DND-41 (cell line): ENCODE measurements at regions not wholly inside any gene's neighbourhood (a gene's known extent, or its start where the extent isn't known, plus 50 kb on each side); places are given as distances from the start of the nearest gene placed in this dataset.

Experiments used
- ATAC-seq: fragments of 200-7000 bp; cut with Tn5 transposase; 3 replicates; pipeline ENCODE4 v1.9.1; 2021; ENCODE audit warnings: low read depth; ENCODE audit not compliant: insufficient read depth
- DNase-seq: peaks from one replicate; pipeline ENCODE4 v3.0.0-alpha.2; 2020
- H2AFZ ChIP-seq: 2 replicates; pipeline ENCODE4 v1.6.0; 2012; ENCODE audit warnings: low read depth, low read length
- H3K27ac ChIP-seq: 2 replicates; pipeline ENCODE4 v1.5.1; 2012; ENCODE audit warnings: low read length, inconsistent platforms
- H3K27me3 ChIP-seq: fragments of 200-600 bp; sonication (generic); 2 replicates; pipeline ENCODE4 v1.6.0; 2012; ENCODE audit warnings: low read length, mild to moderate bottlenecking, inconsistent platforms; ENCODE audit not compliant: insufficient read depth, poor library complexity
- H3K36me3 ChIP-seq: 2 replicates; pipeline ENCODE4 v1.5.1; 2012; ENCODE audit warnings: low read length, inconsistent platforms; ENCODE audit not compliant: insufficient read depth
- H3K4me1 ChIP-seq: 2 replicates; pipeline ENCODE4 v1.5.1; 2012; ENCODE audit warnings: mild to moderate bottlenecking, low read length; ENCODE audit not compliant: insufficient read depth
- H3K4me2 ChIP-seq: 2 replicates; pipeline ENCODE4 v1.6.0; 2012; ENCODE audit warnings: mild to moderate bottlenecking, moderate library complexity, low read length, inconsistent platforms; ENCODE audit not compliant: insufficient read depth
- H3K4me3 ChIP-seq, 2 experiments: fragments of 200-600 bp in 1 of 2; shearing (Covaris generic) in 1 of 2; 2 replicates each; pipeline ENCODE4 v1.5.1; 2012 to 2016; ENCODE audit warnings: inconsistent platforms in 2 of 2, low read length in 2 of 2, mild to moderate bottlenecking in 2 of 2, low read depth in 1 of 2, moderate library complexity in 1 of 2
- H3K79me2 ChIP-seq: 2 replicates; pipeline ENCODE4 v1.6.0; 2012; ENCODE audit warnings: low read length, inconsistent platforms; ENCODE audit not compliant: insufficient read depth
- H3K9ac ChIP-seq: 2 replicates; pipeline ENCODE4 v1.6.0; 2012; ENCODE audit warnings: low read depth, mild to moderate bottlenecking, inconsistent platforms, low read length, moderate library complexity
- H3K9me3 ChIP-seq: 2 replicates; pipeline ENCODE4 v1.5.1; 2012; ENCODE audit warnings: low read length, moderate library complexity, mild to moderate bottlenecking, inconsistent platforms; ENCODE audit not compliant: insufficient read depth, severe bottlenecking
- H4K20me1 ChIP-seq: 2 replicates; pipeline ENCODE4 v1.6.0; 2012; ENCODE audit warnings: low read length; ENCODE audit not compliant: insufficient read depth
- EZH2 ChIP-seq: IDR thresholded peaks from 3 replicates; pipeline ENCODE4 v1.6.1; 2012; ENCODE audit warnings: borderline replicate concordance, low read depth, mild to moderate bottlenecking, moderate library complexity, low read length, inconsistent platforms; ENCODE audit not compliant: severe bottlenecking
- TF ChIP-seq, protein P1 (sequence below): IDR thresholded peaks from 2 replicates; pipeline ENCODE4 v1.5.1; 2012; ENCODE audit warnings: borderline replicate concordance, low read length, moderate library complexity, mild to moderate bottlenecking; ENCODE audit not compliant: poor library complexity, severe bottlenecking; ENCODE audit errors: extremely low read depth

DNA sequence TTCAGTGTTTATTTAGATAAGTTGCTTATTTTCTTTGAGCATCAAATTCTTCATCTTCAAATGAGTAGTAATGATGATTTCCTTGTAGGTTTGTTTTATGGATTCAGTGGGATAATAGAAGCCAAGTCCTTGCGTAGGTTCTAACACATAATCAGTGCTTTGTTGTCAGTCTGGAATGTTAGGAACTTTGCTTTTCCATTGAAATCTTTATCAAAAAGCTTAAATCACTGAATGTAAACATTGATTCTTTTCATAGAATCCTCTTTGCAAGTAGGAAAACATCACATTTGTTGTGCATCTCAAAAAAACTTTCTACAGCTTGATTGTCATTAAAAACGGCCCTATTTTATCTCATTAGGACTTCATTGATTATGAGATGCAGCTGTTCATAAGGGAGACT is 490.3 kb upstream of the GOT2 start:
- no peak for DNase-seq
- H3K79me2 ChIP-seq: no peaks in the 10 kb centered on the region
- no peak overlapping the region for H3K27ac ChIP-seq
- H3K4me3 ChIP-seq: no peak overlapping the region
- no peaks in the 10 kb centered on the region for H4K20me1 ChIP-seq
- ATAC-seq: no peak
- TF ChIP-seq, protein P1, sequence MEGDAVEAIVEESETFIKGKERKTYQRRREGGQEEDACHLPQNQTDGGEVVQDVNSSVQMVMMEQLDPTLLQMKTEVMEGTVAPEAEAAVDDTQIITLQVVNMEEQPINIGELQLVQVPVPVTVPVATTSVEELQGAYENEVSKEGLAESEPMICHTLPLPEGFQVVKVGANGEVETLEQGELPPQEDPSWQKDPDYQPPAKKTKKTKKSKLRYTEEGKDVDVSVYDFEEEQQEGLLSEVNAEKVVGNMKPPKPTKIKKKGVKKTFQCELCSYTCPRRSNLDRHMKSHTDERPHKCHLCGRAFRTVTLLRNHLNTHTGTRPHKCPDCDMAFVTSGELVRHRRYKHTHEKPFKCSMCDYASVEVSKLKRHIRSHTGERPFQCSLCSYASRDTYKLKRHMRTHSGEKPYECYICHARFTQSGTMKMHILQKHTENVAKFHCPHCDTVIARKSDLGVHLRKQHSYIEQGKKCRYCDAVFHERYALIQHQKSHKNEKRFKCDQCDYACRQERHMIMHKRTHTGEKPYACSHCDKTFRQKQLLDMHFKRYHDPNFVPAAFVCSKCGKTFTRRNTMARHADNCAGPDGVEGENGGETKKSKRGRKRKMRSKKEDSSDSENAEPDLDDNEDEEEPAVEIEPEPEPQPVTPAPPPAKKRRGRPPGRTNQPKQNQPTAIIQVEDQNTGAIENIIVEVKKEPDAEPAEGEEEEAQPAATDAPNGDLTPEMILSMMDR: no peak
- no peak for TF ChIP-seq EZH2
- no peaks in the 10 kb centered on the region for H3K36me3 ChIP-seq
- H3K9ac ChIP-seq: no peak overlapping the region
- H2AFZ ChIP-seq: no peak overlapping the region
- no peaks in the 10 kb centered on the region for H3K9me3 ChIP-seq
- no peak overlapping the region for H3K4me2 ChIP-seq
- H3K4me1 ChIP-seq: no peaks in the 10 kb centered on the region
- no peaks in the 10 kb centered on the region for H3K27me3 ChIP-seq

DNA sequence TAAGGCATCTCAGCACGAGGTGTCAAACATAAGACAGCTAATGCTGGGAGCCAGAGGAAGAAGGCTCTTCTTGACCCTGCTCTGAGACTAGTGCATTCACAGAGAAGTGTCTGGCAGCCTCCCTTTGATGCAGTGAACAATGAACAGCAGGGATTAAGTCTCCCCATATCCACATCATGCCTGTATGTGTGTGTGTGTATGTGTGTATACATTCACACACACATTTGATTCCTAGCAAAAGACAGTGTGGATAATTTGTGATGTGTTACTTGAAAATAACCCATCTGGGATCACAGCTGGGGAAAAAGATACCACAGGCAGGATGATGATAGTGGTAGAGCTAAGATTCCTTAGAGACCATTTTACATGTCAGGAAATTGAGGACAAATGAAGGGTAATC is 485.9 kb upstream of the GOT2 start:
- Histone ChIP-seq H3K9ac (no peak overlapping the region), H3K36me3 (no peaks in the 10 kb centered on the region), H4K20me1 (no peaks in the 10 kb centered on the region), H3K79me2 (no peaks in the 10 kb centered on the region), H2AFZ (no peak overlapping the region), H3K9me3 (no peaks in the 10 kb centered on the region), H3K27ac (no peak overlapping the region), H3K4me1 (no peaks in the 10 kb centered on the region), H3K4me3 (no peak overlapping the region), H3K4me2 (no peak overlapping the region), H3K27me3 (no peaks in the 10 kb centered on the region)
- DNase-seq (no peak), ATAC-seq (no peak)
- TF ChIP-seq, protein P1: no peak
- no peak for TF ChIP-seq EZH2

DNA sequence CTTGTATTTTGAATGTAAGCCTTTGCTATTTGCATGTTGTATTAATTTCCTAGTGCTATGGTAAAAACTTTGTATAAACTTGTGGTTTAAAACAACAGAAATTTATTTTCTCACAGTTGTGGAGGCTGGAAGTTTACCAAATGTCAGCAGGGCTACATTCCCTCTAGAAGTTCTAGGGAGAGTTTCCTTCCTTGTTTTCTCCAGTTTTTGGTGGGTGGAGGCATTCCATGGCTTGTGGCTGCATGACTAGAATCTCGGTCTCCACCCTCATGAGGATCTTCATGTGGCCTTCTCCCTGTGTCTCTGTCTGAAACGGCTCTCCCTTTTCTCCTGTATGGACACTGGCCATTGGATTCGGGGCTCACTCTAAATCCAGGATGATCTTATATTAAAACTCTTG is 482.2 kb upstream of the GOT2 start:
- Histone ChIP-seq H3K4me2 (no peak overlapping the region), H3K4me1 (no peaks in the 10 kb centered on the region), H3K4me3 (no peak overlapping the region), H3K9ac (no peak overlapping the region), H3K36me3 (no peaks in the 10 kb centered on the region), H3K79me2 (no peaks in the 10 kb centered on the region), H3K9me3 (no peaks in the 10 kb centered on the region), H4K20me1 (no peaks in the 10 kb centered on the region), H3K27me3 (no peaks in the 10 kb centered on the region), H2AFZ (no peak overlapping the region), H3K27ac (no peak overlapping the region)
- DNase-seq (no peak), ATAC-seq (no peak)
- TF ChIP-seq, protein P1: no peak
- TF ChIP-seq EZH2: no peak

DNA sequence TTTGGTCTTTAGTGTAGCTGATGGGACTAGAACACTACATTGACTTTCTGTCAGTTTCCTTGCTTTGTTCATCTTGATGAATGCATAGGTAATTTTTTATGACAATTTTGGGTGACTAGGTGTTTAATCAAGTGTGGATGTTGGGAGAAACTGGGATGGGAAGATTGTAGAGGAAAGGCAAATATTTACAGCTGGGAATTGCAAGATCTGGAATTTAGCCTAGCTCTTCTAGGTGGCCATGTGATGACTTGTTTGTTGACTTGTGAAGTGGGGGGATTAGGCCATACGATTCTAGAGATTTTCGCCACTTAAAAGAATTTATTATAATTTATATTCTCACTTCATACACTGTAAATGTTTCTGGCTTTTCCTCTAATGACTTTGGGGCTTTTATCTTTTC is 480.3 kb upstream of the GOT2 start:
- no peaks in the 10 kb centered on the region for H4K20me1 ChIP-seq
- TF ChIP-seq EZH2: no peak
- TF ChIP-seq, protein P1: no peak
- ATAC-seq (no peak), DNase-seq (no peak)
- no peak overlapping the region for H3K4me2 ChIP-seq
- no peaks in the 10 kb centered on the region for H3K9me3 ChIP-seq
- H3K4me1 ChIP-seq: no peaks in the 10 kb centered on the region
- no peak overlapping the region for H3K27ac ChIP-seq
- no peaks in the 10 kb centered on the region for H3K79me2 ChIP-seq
- no peaks in the 10 kb centered on the region for H3K27me3 ChIP-seq
- no peak overlapping the region for H3K9ac ChIP-seq
- no peak overlapping the region for H3K4me3 ChIP-seq
- no peaks in the 10 kb centered on the region for H3K36me3 ChIP-seq
- no peak overlapping the region for H2AFZ ChIP-seq
